ENCODE measurements at regions not wholly inside any gene's neighbourhood (a gene's known extent, or its start where the extent isn't known, plus 50 kb on each side); places are given as distances from the start of the nearest gene placed in this dataset.

- Histone ChIP-seq H3K36me3 (ENCODE audit: insufficient read depth, low read length) (no peaks in the 10 kb centered on the region), H3K4me1 (ENCODE audit: insufficient read depth, low read length) (no peaks in the 10 kb centered on the region), H3K9ac (ENCODE audit: low read depth, low read length) (no peak overlapping the region), H3K9me3 (ENCODE audit: control insufficient read depth, insufficient read depth, low read length) (no peaks in the 10 kb centered on the region; the same call in 1 of the 2 replicates)
Observed at GRCh38 chr2:76393356-76393755, 682.6 kb upstream of the GCFC2 start.

GRCh38 chr2:76391678-76392077 lies 681.0 kb upstream of the GCFC2 start:
- H3K9me3 ChIP-seq (ENCODE audit: control insufficient read depth, insufficient read depth, low read length), result no peaks in the 10 kb centered on the region; the same call in 1 of the 2 replicates
- no peak overlapping the region for H3K9ac ChIP-seq (ENCODE audit: low read depth, low read length)
- H3K4me1 ChIP-seq (ENCODE audit: insufficient read depth, low read length), result no peaks in the 10 kb centered on the region
- no peaks in the 10 kb centered on the region for H3K36me3 ChIP-seq (ENCODE audit: insufficient read depth, low read length)

GRCh38 chr2:76387294-76387693 lies 676.6 kb upstream of the GCFC2 start:
- Histone ChIP-seq H3K36me3 (ENCODE audit: insufficient read depth, low read length) (no peaks in the 10 kb centered on the region), H3K4me1 (ENCODE audit: insufficient read depth, low read length) (no peaks in the 10 kb centered on the region), H3K9ac (ENCODE audit: low read depth, low read length) (no peak overlapping the region), H3K9me3 (ENCODE audit: control insufficient read depth, insufficient read depth, low read length) (no peaks in the 10 kb centered on the region; the same call in 1 of the 2 replicates)

GRCh38 chr2:76385943-76386342 lies 675.2 kb upstream of the GCFC2 start:
- no peaks in the 10 kb centered on the region for H3K36me3 ChIP-seq (ENCODE audit: insufficient read depth, low read length)
- H3K9me3 ChIP-seq (ENCODE audit: control insufficient read depth, insufficient read depth, low read length), result no peaks in the 10 kb centered on the region; the same call in 1 of the 2 replicates
- no peaks in the 10 kb centered on the region for H3K4me1 ChIP-seq (ENCODE audit: insufficient read depth, low read length)
- H3K9ac ChIP-seq (ENCODE audit: low read depth, low read length), result no peak overlapping the region

- Histone ChIP-seq H3K9me3 (ENCODE audit: control insufficient read depth, insufficient read depth, low read length) (no peaks in the 10 kb centered on the region), H3K4me1 (ENCODE audit: insufficient read depth, low read length) (no peaks in the 10 kb centered on the region), H3K36me3 (ENCODE audit: insufficient read depth, low read length) (no peaks in the 10 kb centered on the region), H3K9ac (ENCODE audit: low read depth, low read length) (no peak overlapping the region)
Observed at GRCh38 chr2:76381624-76382023, 670.9 kb upstream of the GCFC2 start.

GRCh38 chr2:76378140-76378539 lies 667.4 kb upstream of the GCFC2 start:
- Histone ChIP-seq H3K36me3 (ENCODE audit: insufficient read depth, low read length) (no peaks in the 10 kb centered on the region), H3K9ac (ENCODE audit: low read depth, low read length) (no peak overlapping the region), H3K9me3 (ENCODE audit: control insufficient read depth, insufficient read depth, low read length) (no peaks in the 10 kb centered on the region), H3K4me1 (ENCODE audit: insufficient read depth, low read length) (no peaks in the 10 kb centered on the region)

- no peaks in the 10 kb centered on the region for H3K4me1 ChIP-seq (ENCODE audit: insufficient read depth, low read length)
- H3K36me3 ChIP-seq (ENCODE audit: insufficient read depth, low read length), result no peaks in the 10 kb centered on the region
- no peaks in the 10 kb centered on the region; the same call in 1 of the 2 replicates for H3K9me3 ChIP-seq (ENCODE audit: control insufficient read depth, insufficient read depth, low read length)
- no peak overlapping the region for H3K9ac ChIP-seq (ENCODE audit: low read depth, low read length)
Observed at GRCh38 chr2:76341439-76341838, 630.7 kb upstream of the GCFC2 start.

GRCh38 chr2:76332871-76333270 lies 622.2 kb upstream of the GCFC2 start:
- Histone ChIP-seq H3K36me3 (ENCODE audit: insufficient read depth, low read length) (no peaks in the 10 kb centered on the region), H3K9ac (ENCODE audit: low read depth, low read length) (no peak overlapping the region), H3K9me3 (ENCODE audit: control insufficient read depth, insufficient read depth, low read length) (no peaks in the 10 kb centered on the region), H3K4me1 (ENCODE audit: insufficient read depth, low read length) (no peaks in the 10 kb centered on the region)

- no peaks in the 10 kb centered on the region for H3K9me3 ChIP-seq (ENCODE audit: control insufficient read depth, insufficient read depth, low read length)
- no peak overlapping the region for H3K9ac ChIP-seq (ENCODE audit: low read depth, low read length)
- H3K36me3 ChIP-seq (ENCODE audit: insufficient read depth, low read length), result no peaks in the 10 kb centered on the region
- no peaks in the 10 kb centered on the region for H3K4me1 ChIP-seq (ENCODE audit: insufficient read depth, low read length)
Observed at GRCh38 chr2:76330865-76331264, 620.1 kb upstream of the GCFC2 start.

- Histone ChIP-seq H3K9me3 (ENCODE audit: control insufficient read depth, insufficient read depth, low read length) (no peaks in the 10 kb centered on the region), H3K36me3 (ENCODE audit: insufficient read depth, low read length) (no peaks in the 10 kb centered on the region), H3K4me1 (ENCODE audit: insufficient read depth, low read length) (no peaks in the 10 kb centered on the region), H3K9ac (ENCODE audit: low read depth, low read length) (no peak overlapping the region)
Observed at GRCh38 chr2:76326636-76327035, 615.9 kb upstream of the GCFC2 start.

- Histone ChIP-seq H3K9ac (ENCODE audit: low read depth, low read length) (no peak overlapping the region), H3K36me3 (ENCODE audit: insufficient read depth, low read length) (no peaks in the 10 kb centered on the region), H3K9me3 (ENCODE audit: control insufficient read depth, insufficient read depth, low read length) (no peaks in the 10 kb centered on the region), H3K4me1 (ENCODE audit: insufficient read depth, low read length) (no peaks in the 10 kb centered on the region)
Observed at GRCh38 chr2:76323381-76323780, 612.7 kb upstream of the GCFC2 start.

- H3K36me3 ChIP-seq (ENCODE audit: insufficient read depth, low read length), result no peaks in the 10 kb centered on the region
- no peaks in the 10 kb centered on the region for H3K9me3 ChIP-seq (ENCODE audit: control insufficient read depth, insufficient read depth, low read length)
Observed at GRCh38 chr2:76320716-76321115, 610.0 kb upstream of the GCFC2 start.

GRCh38 chr2:76318848-76319360 lies 608.2 kb upstream of the GCFC2 start:
- Histone ChIP-seq H3K36me3 (ENCODE audit: insufficient read depth, low read length) (no peaks in the 10 kb centered on the region), H3K9me3 (ENCODE audit: control insufficient read depth, insufficient read depth, low read length) (no peaks in the 10 kb centered on the region), H3K4me1 (ENCODE audit: insufficient read depth, low read length) (no peaks in the 10 kb centered on the region), H3K9ac (ENCODE audit: low read depth, low read length) (no peak overlapping the region)

More at GRCh38 chr2:76320716-76321115, 610.0 kb upstream of the GCFC2 start:
- Histone ChIP-seq H3K9ac (ENCODE audit: low read depth, low read length) (no peak overlapping the region), H3K4me1 (ENCODE audit: insufficient read depth, low read length) (no peaks in the 10 kb centered on the region)

GRCh38 chr2:76316691-76317090 lies 606.0 kb upstream of the GCFC2 start:
- Histone ChIP-seq H3K9me3 (ENCODE audit: control insufficient read depth, insufficient read depth, low read length) (no peaks in the 10 kb centered on the region), H3K36me3 (ENCODE audit: insufficient read depth, low read length) (no peaks in the 10 kb centered on the region), H3K4me1 (ENCODE audit: insufficient read depth, low read length) (no peaks in the 10 kb centered on the region), H3K9ac (ENCODE audit: low read depth, low read length) (no peak overlapping the region)

GRCh38 chr2:76314271-76315020 lies 603.7 kb upstream of the GCFC2 start:
- H3K4me1 ChIP-seq (ENCODE audit: insufficient read depth, low read length), result no peaks in the 10 kb centered on the region
- no peaks in the 10 kb centered on the region for H3K36me3 ChIP-seq (ENCODE audit: insufficient read depth, low read length)
- H3K9ac ChIP-seq (ENCODE audit: low read depth, low read length), result no peak overlapping the region
- H3K9me3 ChIP-seq (ENCODE audit: control insufficient read depth, insufficient read depth, low read length), result no peaks in the 10 kb centered on the region

Data from ES-I3 (cell line).